G401.6 (cell line): ENCODE measurements at regions not wholly inside any gene's neighbourhood (a gene's known extent, or its start where the extent isn't known, plus 50 kb on each side); places are given as distances from the start of the nearest gene placed in this dataset.

ENCODE experiments used
- FAIRE-seq: peaks from 2 replicates; lab custom pipeline; 2012; peaks lifted over from hg19 to GRCh38; lab: Jason Lieb, UNC

GRCh38 chrX:57848857-57849256 is 61.4 kb downstream of the ZXDA start:
- no peak for FAIRE-seq

GRCh38 chrX:57822818-57823217 is 87.4 kb downstream of the ZXDA start:
- FAIRE-seq: no peak

- FAIRE-seq: no peak
Measured at GRCh38 chrX:57822398-57822797, 87.9 kb downstream of the ZXDA start.

GRCh38 chrX:57821703-57822387 is 88.4 kb downstream of the ZXDA start:
- peak; percentile 83 for FAIRE-seq

- FAIRE-seq: peak; percentile 6
Measured at GRCh38 chrX:57817302-57817701, 93.0 kb downstream of the ZXDA start.

- no peak for FAIRE-seq
Measured at GRCh38 chrX:57772637-57773036, 92.6 kb upstream of the NLRP2B start.

- no peak for FAIRE-seq
Measured at GRCh38 chrX:57771689-57772088, 91.6 kb upstream of the NLRP2B start.

- no peak for FAIRE-seq
Measured at GRCh38 chrX:57752866-57753265, 72.8 kb upstream of the NLRP2B start.

GRCh38 chrX:57741107-57741506 is 61.0 kb upstream of the NLRP2B start:
- FAIRE-seq: no peak

- FAIRE-seq: no peak
Measured at GRCh38 chrX:57737881-57738280, 57.8 kb upstream of the NLRP2B start.
